Urinary bladder (tissue), 3 donors: ENCODE measurements at regions not wholly inside any gene's neighbourhood (a gene's known extent, or its start where the extent isn't known, plus 50 kb on each side); places are given as distances from the start of the nearest gene placed in this dataset.

ENCODE experiments used
- DNase-seq: peaks from one replicate; pipeline ENCODE4 v3.0.0-alpha.2; 2015; ENCODE audit errors: extremely low spot score
- H3K27ac ChIP-seq: one replicate; pipeline ENCODE4 v1.5.1; 2013; ENCODE audit warnings: low read depth, mild to moderate bottlenecking, moderate library complexity
- H3K36me3 ChIP-seq: one replicate; pipeline ENCODE4 v1.6.1; 2013; ENCODE audit warnings: mild to moderate bottlenecking, moderate library complexity; ENCODE audit not compliant: insufficient read depth
- H3K4me1 ChIP-seq: one replicate; pipeline ENCODE4 v1.6.1; 2013; ENCODE audit warnings: mild to moderate bottlenecking, moderate library complexity; ENCODE audit not compliant: insufficient read depth
- H3K4me3 ChIP-seq: one replicate; pipeline ENCODE4 v1.5.1; 2013; ENCODE audit warnings: low read depth, low read length
- WGBS: extraction: QIAGEN DNeasy Blood & Tissue Kit; methylation state at CpG from one replicate; pipeline ENCODE4 v1.1.7; 2013; 5-methylcytosine and 5-hydroxymethylcytosine counted together
- donor health status: healthy with polysubstance abuse.
- donor health status: healthy.

GRCh38 chr10:53749439-53749838 is 976.9 kb upstream of the MBL2 start:
- WGBS, result 86% methylated on average over 2 of the region's 2 CpGs
- DNase-seq, result no peak

GRCh38 chr10:53748319-53748718 is 975.7 kb upstream of the MBL2 start:
- WGBS, result 99% methylated on average over 1 of the region's 1 CpG
- Histone ChIP-seq H3K36me3 (no peaks in the 10 kb centered on the region), H3K27ac (no peak overlapping the region), H3K4me3 (no peak overlapping the region), H3K4me1 (no peaks in the 10 kb centered on the region)
- no peak for DNase-seq

More at GRCh38 chr10:53749439-53749838, 976.9 kb upstream of the MBL2 start:
- Histone ChIP-seq H3K27ac (no peak overlapping the region), H3K36me3 (no peaks in the 10 kb centered on the region), H3K4me3 (no peak overlapping the region), H3K4me1 (no peaks in the 10 kb centered on the region)

GRCh38 chr10:53744746-53745145 is 972.2 kb upstream of the MBL2 start:
- H3K4me1 ChIP-seq, result no peaks in the 10 kb centered on the region
- DNase-seq, result no peak
- no peak overlapping the region for H3K27ac ChIP-seq
- no peak overlapping the region for H3K4me3 ChIP-seq
- H3K36me3 ChIP-seq, result no peaks in the 10 kb centered on the region

GRCh38 chr10:53744176-53744575 is 971.6 kb upstream of the MBL2 start:
- Histone ChIP-seq H3K4me1 (no peaks in the 10 kb centered on the region), H3K27ac (no peak overlapping the region), H3K36me3 (no peaks in the 10 kb centered on the region), H3K4me3 (no peak overlapping the region)
- no peak for DNase-seq
- over 99% methylated on average over 2 of the region's 2 CpGs for WGBS

GRCh38 chr10:53737132-53737531 is 964.5 kb upstream of the MBL2 start:
- no peak for DNase-seq

GRCh38 chr10:53726921-53727320 is 954.3 kb upstream of the MBL2 start:
- Histone ChIP-seq H3K4me1 (no peaks in the 10 kb centered on the region), H3K4me3 (no peak overlapping the region), H3K36me3 (no peaks in the 10 kb centered on the region), H3K27ac (no peak overlapping the region)
- no peak for DNase-seq
- 95% methylated on average over 7 of the region's 7 CpGs for whole genome bisulfite sequencing

More at GRCh38 chr10:53737132-53737531, 964.5 kb upstream of the MBL2 start:
- Histone ChIP-seq H3K27ac (no peak overlapping the region), H3K4me3 (no peak overlapping the region), H3K36me3 (no peaks in the 10 kb centered on the region), H3K4me1 (no peaks in the 10 kb centered on the region)

- H3K4me3 ChIP-seq, result no peak overlapping the region
- H3K27ac ChIP-seq, result no peak overlapping the region
- no peak for DNase-seq
- H3K36me3 ChIP-seq, result no peaks in the 10 kb centered on the region
- 93% methylated on average over 4 of the region's 4 CpGs for WGBS
- no peaks in the 10 kb centered on the region for H3K4me1 ChIP-seq
These were observed 952.0 kb upstream of the MBL2 start for GRCh38 chr10:53724581-53724980.

- Histone ChIP-seq H3K4me1 (no peaks in the 10 kb centered on the region), H3K36me3 (no peaks in the 10 kb centered on the region), H3K4me3 (no peak overlapping the region), H3K27ac (no peak overlapping the region)
- WGBS, result 83% methylated on average over 1 of the region's 1 CpG
- DNase-seq, result no peak
These were observed 947.1 kb upstream of the MBL2 start for GRCh38 chr10:53719658-53720057.

GRCh38 chr10:53716156-53716555 is 943.6 kb upstream of the MBL2 start:
- DNase-seq, result no peak
- Histone ChIP-seq H3K4me1 (no peaks in the 10 kb centered on the region), H3K36me3 (no peaks in the 10 kb centered on the region), H3K27ac (no peak overlapping the region), H3K4me3 (no peak overlapping the region)
- whole genome bisulfite sequencing, result 93% methylated on average over 3 of the region's 3 CpGs

GRCh38 chr10:53713431-53713830 is 940.8 kb upstream of the MBL2 start:
- Histone ChIP-seq H3K27ac (no peak overlapping the region), H3K4me3 (no peak overlapping the region), H3K4me1 (no peaks in the 10 kb centered on the region), H3K36me3 (no peaks in the 10 kb centered on the region)
- no peak for DNase-seq

- H3K4me3 ChIP-seq, result no peak overlapping the region
- DNase-seq, result no peak
- H3K27ac ChIP-seq, result no peak overlapping the region
- no peaks in the 10 kb centered on the region for H3K36me3 ChIP-seq
- WGBS, result 87% methylated on average over 2 of the region's 2 CpGs
- no peaks in the 10 kb centered on the region for H3K4me1 ChIP-seq
These were observed 929.9 kb upstream of the MBL2 start for GRCh38 chr10:53702489-53702888.

GRCh38 chr10:53701213-53701612 is 928.6 kb upstream of the MBL2 start:
- no peak for DNase-seq
- no peak overlapping the region for H3K27ac ChIP-seq
- no peaks in the 10 kb centered on the region for H3K4me1 ChIP-seq

GRCh38 chr10:53700278-53700677 is 927.7 kb upstream of the MBL2 start:
- no peak for DNase-seq
- no peak overlapping the region for H3K27ac ChIP-seq
- WGBS, result 91% methylated on average over 6 of the region's 6 CpGs
- H3K36me3 ChIP-seq, result no peaks in the 10 kb centered on the region
- no peak overlapping the region for H3K4me3 ChIP-seq
- no peaks in the 10 kb centered on the region for H3K4me1 ChIP-seq

More at GRCh38 chr10:53701213-53701612, 928.6 kb upstream of the MBL2 start:
- Histone ChIP-seq H3K4me3 (no peak overlapping the region), H3K36me3 (no peaks in the 10 kb centered on the region)

- Histone ChIP-seq H3K4me1 (no peaks in the 10 kb centered on the region), H3K4me3 (no peak overlapping the region), H3K27ac (no peak overlapping the region), H3K36me3 (no peaks in the 10 kb centered on the region)
- WGBS, result 60% methylated on average over 3 of the region's 3 CpGs
- DNase-seq, result no peak
These were observed 927.1 kb upstream of the MBL2 start for GRCh38 chr10:53699684-53700083.

- no peak overlapping the region for H3K4me3 ChIP-seq
- H3K27ac ChIP-seq, result no peak overlapping the region
- no peaks in the 10 kb centered on the region for H3K36me3 ChIP-seq
- H3K4me1 ChIP-seq, result no peaks in the 10 kb centered on the region
- WGBS, result 84% methylated on average over 5 of the region's 5 CpGs
- no peak for DNase-seq
These were observed 926.6 kb upstream of the MBL2 start for GRCh38 chr10:53699231-53699630.
